AG04449 (cell line): ENCODE measurements at regions not wholly inside any gene's neighbourhood (a gene's known extent, or its start where the extent isn't known, plus 50 kb on each side); places are given as distances from the start of the nearest gene placed in this dataset.

ENCODE experiments used
- CTCF ChIA-PET: fragments of 350-600 bp; formaldehyde crosslinking; extraction: SDS; loops from one replicate; lab custom pipeline; 2021; ENCODE audit warnings: antibody characterized with exemption; lab: Yijun Ruan, JAX
- POLR2A ChIA-PET: fragments of 400-600, 350-600 bp; formaldehyde crosslinking; extraction: SDS; loops from one replicate; lab custom pipeline; 2020; ENCODE audit warnings: antibody characterized with exemption, inconsistent platforms; lab: Yijun Ruan, JAX
- DNase-seq: peaks from one replicate; pipeline ENCODE4 v3.0.0-alpha.2; 2010; ENCODE audit warnings: low read depth, low spot score
- H3K4me3 ChIP-seq: 2 replicates; pipeline ENCODE4 v1.5.1; 2011; ENCODE audit warnings: low read depth, mild to moderate bottlenecking, control low read depth, low read length
- TF ChIP-seq, protein P1 (sequence below): IDR thresholded peaks from one replicate; pipeline ENCODE4 v1.5.1; 2011; ENCODE audit warnings: mild to moderate bottlenecking, moderate library complexity, low read length, control low read depth, inconsistent platforms; ENCODE audit not compliant: insufficient read depth; ENCODE audit errors: missing control alignments

DNA sequence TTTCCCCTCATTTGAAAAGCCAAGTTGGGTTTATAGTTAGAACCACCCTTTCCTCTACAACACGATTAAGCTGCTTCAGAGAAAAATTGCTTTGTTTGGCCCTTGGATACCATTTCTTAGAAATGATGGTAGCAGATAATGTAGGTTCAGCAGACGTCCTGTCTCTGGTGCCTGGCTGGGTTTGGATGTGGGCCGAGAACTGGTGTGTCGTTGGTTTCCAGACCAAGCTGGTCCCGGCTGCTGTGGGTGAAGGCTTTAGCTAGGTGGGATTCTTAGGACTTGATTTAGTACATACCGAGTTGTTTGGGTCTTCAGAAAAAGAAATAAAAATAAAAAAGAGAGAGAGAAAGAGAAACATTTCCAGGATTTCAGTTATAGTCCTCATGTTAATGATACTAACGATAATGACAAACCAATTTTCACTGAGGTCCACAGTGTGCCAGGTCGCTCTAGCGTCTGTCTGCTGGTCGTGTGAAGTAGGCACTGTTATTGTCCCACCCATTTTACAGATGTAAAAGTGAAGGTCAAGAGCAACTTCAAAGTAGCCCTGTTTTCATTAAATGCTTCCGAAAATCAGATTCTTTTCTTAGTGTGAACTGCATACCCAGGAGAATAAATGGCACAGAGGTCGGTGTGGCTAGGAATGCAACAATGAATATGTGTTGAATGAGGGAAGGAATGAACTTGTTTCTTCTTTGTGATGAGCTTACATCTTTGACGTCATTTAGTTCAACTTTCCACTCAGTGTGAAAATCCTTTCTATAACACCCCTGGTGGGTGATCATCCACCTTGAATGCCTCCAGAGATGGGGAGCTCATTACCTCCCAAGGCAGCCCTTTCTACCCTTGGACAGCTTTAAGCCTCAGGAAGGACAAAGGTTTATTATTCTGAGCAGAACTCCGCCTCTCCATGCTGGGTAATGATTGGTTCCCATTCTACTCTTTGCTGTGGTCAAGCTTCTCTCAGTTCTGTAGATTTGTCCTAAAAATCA is 115.9 kb downstream of the INHBB start:
- TF ChIP-seq, protein P1, sequence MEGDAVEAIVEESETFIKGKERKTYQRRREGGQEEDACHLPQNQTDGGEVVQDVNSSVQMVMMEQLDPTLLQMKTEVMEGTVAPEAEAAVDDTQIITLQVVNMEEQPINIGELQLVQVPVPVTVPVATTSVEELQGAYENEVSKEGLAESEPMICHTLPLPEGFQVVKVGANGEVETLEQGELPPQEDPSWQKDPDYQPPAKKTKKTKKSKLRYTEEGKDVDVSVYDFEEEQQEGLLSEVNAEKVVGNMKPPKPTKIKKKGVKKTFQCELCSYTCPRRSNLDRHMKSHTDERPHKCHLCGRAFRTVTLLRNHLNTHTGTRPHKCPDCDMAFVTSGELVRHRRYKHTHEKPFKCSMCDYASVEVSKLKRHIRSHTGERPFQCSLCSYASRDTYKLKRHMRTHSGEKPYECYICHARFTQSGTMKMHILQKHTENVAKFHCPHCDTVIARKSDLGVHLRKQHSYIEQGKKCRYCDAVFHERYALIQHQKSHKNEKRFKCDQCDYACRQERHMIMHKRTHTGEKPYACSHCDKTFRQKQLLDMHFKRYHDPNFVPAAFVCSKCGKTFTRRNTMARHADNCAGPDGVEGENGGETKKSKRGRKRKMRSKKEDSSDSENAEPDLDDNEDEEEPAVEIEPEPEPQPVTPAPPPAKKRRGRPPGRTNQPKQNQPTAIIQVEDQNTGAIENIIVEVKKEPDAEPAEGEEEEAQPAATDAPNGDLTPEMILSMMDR, result no peak
- DNase-seq, result no peak
- ChIA-PET CTCF (interaction anchor here (0.7 to 2.3 kb wide), 6 partner anchors 9 to 216 kb away, joined by 3 to 9 read pairs (median 3); no protein-coding TSS in a partner anchor), POLR2A (no interaction called here)
- no peak overlapping the region for H3K4me3 ChIP-seq

DNA sequence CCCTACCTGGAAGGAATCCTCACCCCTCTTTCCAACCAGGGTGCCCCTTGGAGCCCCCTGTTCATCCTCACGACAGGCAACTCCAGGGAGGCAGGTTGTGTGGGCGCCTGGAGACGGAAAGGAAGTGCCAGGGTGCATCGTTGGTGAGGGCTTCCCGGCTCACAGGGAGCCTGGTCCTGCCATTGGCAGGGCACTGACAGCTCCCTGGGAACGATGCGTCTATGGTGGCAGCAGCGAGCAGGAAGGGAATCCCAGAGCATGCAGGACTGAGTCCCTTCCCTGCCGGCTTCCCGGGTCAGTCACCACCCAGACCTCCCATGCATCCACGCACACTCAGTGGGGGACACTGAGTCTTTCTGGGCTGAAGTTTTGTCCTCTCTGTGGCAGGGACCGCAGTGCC is 117.6 kb downstream of the INHBB start:
- POLR2A ChIA-PET, result interaction anchor here (0.8 kb wide), 1 partner anchor 294 kb away, joined by 3 read pairs; no protein-coding TSS in a partner anchor
- CTCF ChIA-PET, result interaction anchor here (0.5 to 2.3 kb wide), 3 partner anchors 10 to 214 kb away, joined by 4 to 9 read pairs (median 5); no protein-coding TSS in a partner anchor
- H3K4me3 ChIP-seq, result no peak overlapping the region
- TF ChIP-seq, protein P1, result no peak
- no peak for DNase-seq

- DNase-seq, result no peak
- ChIA-PET POLR2A (interaction anchor here (0.8 kb wide), 1 partner anchor 293 kb away, joined by 3 read pairs; no protein-coding TSS in a partner anchor), CTCF (interaction anchor here (0.5 to 2.3 kb wide), 3 partner anchors 11 to 213 kb away, joined by 4 to 9 read pairs (median 5); no protein-coding TSS in a partner anchor)
- H3K4me3 ChIP-seq, result no peak overlapping the region
- TF ChIP-seq, protein P1, result no peak
Observed at GRCh38 chr2:120463996-120464395, 118.1 kb downstream of the INHBB start.

DNA sequence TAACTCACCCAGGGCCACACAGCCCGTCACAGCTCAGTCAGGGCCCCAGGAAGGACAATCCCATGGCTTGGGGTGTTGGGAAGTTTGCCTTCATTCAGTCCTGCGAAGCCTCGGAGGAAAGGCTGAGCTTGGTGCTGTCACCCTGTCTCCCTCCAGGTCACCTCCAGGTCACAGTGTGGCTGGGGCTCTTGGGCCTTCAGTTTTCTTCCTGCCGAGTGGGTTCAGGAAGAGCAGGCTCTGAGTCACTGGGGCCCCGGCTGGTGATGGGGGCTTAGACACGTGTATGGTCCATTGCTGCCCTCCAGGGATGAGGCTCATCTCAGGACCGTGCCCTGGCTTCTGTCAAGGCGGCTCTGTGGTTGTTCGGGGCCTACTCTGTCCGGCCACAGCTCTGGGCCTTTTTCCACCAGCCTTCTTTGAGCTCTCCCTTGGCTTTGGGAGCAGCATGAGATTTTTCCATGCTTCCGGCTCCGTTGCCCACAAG is 118.6 kb downstream of the INHBB start:
- no peak for DNase-seq
- ChIA-PET POLR2A (no interaction called here), CTCF (interaction anchor here (1.4 kb wide), 1 partner anchor 213 kb away, joined by 4 read pairs; no protein-coding TSS in a partner anchor)
- no peak overlapping the region for H3K4me3 ChIP-seq
- TF ChIP-seq, protein P1, result no peak

DNA sequence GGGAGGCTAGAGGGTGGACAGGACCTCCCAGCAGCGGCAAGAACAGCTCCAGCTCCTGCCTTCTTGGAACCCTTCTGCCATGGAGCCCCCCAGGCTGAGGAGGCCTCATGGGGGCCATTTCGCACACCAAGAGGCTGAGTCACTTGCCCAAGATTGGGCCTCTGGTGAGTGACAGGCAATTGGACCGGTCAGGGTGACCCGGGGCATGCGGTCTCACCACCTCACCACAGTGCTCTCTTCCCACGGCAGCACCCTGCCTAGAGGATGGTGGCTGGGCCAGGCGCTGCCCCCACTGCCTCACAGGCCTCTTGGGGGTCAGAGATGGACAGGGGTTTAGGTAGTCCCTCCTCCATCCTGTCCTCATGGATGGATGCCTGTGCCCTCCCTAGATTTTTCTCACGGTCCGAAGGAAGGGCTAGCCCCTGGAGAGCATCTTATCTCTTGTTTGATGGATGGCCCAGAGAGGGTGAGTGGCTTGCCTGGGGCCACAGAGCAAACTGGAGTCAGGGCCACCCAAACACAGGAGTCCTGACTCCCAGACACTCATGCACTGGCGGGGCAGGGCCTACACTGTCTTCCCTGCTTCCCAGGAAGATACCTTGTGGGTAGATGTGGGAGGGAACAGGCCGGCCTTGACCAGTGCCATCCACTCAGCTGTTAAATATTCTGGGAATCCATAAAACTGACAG is 119.2 kb downstream of the INHBB start:
- ChIA-PET POLR2A (no interaction called here), CTCF (no interaction called here)
- H3K4me3 ChIP-seq, result no peak overlapping the region
- TF ChIP-seq, protein P1, result no peak
- DNase-seq, result no peak

DNA sequence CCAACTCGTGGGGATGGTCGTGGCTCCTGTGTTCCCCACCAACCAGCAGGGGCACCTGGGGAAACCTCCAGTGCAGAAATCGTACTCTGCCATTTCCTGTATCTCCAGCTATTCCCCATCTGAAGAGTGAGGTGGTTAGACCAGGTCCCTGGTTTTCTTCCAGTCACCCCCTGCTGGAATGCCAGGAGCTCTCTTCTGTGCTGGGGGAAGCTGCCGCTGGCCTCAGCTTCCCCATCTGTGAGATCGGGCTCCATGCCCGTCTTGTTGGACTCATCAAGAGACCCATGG is 119.7 kb downstream of the INHBB start:
- ChIA-PET CTCF (no interaction called here), POLR2A (no interaction called here)
- no peak for DNase-seq
- TF ChIP-seq, protein P1, result no peak
- no peak overlapping the region for H3K4me3 ChIP-seq
